ENCODE measurements at regions not wholly inside any gene's neighbourhood (a gene's known extent, or its start where the extent isn't known, plus 50 kb on each side); places are given as distances from the start of the nearest gene placed in this dataset.

GRCh38 chr1:208644401-208645160 is 400.4 kb upstream of the PLXNA2 start:
- Mint-ChIP-seq H3K9me3 (no peaks in the 10 kb centered on the region), H3K4me3 (no peak overlapping the region), H3K36me3 (ENCODE audit: low read depth) (no peaks in the 10 kb centered on the region), H3K4me1 (ENCODE audit: low read depth) (no peaks in the 10 kb centered on the region), H3K27ac (no peak overlapping the region), H3K27me3 (peaks cover 11% of the 10 kb centered on the region)
- intact Hi-C loops (cut with micrococcal nuclease) = no loop called here
- ChIA-PET POLR2A (no interaction called here), CTCF (no interaction called here)
- DNase-seq (no peak), ATAC-seq (no peak)
- TF ChIP-seq CTCF (IDR thresholded peaks at IDR 0.05) = no peak

- no peak for ATAC-seq
- no peaks in the 10 kb centered on the region for H3K36me3 Mint-ChIP-seq (ENCODE audit: low read depth)
- peak; percentile 15 for TF ChIP-seq CTCF (IDR thresholded peaks at IDR 0.05)
- H3K27me3 Mint-ChIP-seq = peaks cover 11% of the 10 kb centered on the region
- ChIA-PET POLR2A (no interaction called here), CTCF (no interaction called here)
- intact Hi-C loops (cut with micrococcal nuclease) = no loop called here
- no peaks in the 10 kb centered on the region for H3K4me1 Mint-ChIP-seq (ENCODE audit: low read depth)
- no peak overlapping the region for H3K27ac Mint-ChIP-seq
- no peaks in the 10 kb centered on the region for H3K9me3 Mint-ChIP-seq
- DNase-seq = no peak
- H3K4me3 Mint-ChIP-seq = no peak overlapping the region
Observed at GRCh38 chr1:208646431-208646830, 402.2 kb upstream of the PLXNA2 start.

- Mint-ChIP-seq H3K4me3 (no peak overlapping the region), H3K27ac (no peak overlapping the region), H3K36me3 (ENCODE audit: low read depth) (no peaks in the 10 kb centered on the region), H3K9me3 (no peaks in the 10 kb centered on the region), H3K27me3 (peaks cover 9% of the 10 kb centered on the region), H3K4me1 (ENCODE audit: low read depth) (no peaks in the 10 kb centered on the region)
- DNase-seq (no peak), ATAC-seq (no peak)
- ChIA-PET CTCF (interaction anchor here (0.9 to 1.1 kb wide), 2 partner anchors 32 to 918 kb away, joined by 3 read pairs; no protein-coding TSS in a partner anchor), POLR2A (interaction anchor here (0.6 kb wide), 1 partner anchor 89 kb away, joined by 3 read pairs; no protein-coding TSS in a partner anchor)
- TF ChIP-seq CTCF (IDR thresholded peaks at IDR 0.05) = no peak
- intact Hi-C loops (cut with micrococcal nuclease) = no loop called here
Observed at GRCh38 chr1:208648146-208648545, 404.0 kb upstream of the PLXNA2 start.

GRCh38 chr1:208652296-208653160 is 408.3 kb upstream of the PLXNA2 start:
- ATAC-seq (peak; percentile 74), DNase-seq (peak; percentile 43)
- Mint-ChIP-seq H3K36me3 (ENCODE audit: low read depth) (no peaks in the 10 kb centered on the region), H3K27me3 (peaks cover 10% of the 10 kb centered on the region), H3K4me1 (ENCODE audit: low read depth) (no peaks in the 10 kb centered on the region), H3K27ac (no peak overlapping the region), H3K4me3 (no peak overlapping the region), H3K9me3 (no peaks in the 10 kb centered on the region)
- ChIA-PET CTCF (interaction anchor here (0.7 to 1.9 kb wide), 14 partner anchors 9 to 913 kb away, joined by 3 to 10 read pairs (median 3); no protein-coding TSS in a partner anchor), POLR2A (no interaction called here)
- intact Hi-C loops (cut with micrococcal nuclease) = loop anchor here (10.0 kb wide), 1 partner anchor 552 kb away; no protein-coding TSS in a partner anchor
- peak; percentile 68 for TF ChIP-seq CTCF (IDR thresholded peaks at IDR 0.05)
